ENCODE measurements at regions not wholly inside any gene's neighbourhood (a gene's known extent, or its start where the extent isn't known, plus 50 kb on each side); places are given as distances from the start of the nearest gene placed in this dataset.

DNA sequence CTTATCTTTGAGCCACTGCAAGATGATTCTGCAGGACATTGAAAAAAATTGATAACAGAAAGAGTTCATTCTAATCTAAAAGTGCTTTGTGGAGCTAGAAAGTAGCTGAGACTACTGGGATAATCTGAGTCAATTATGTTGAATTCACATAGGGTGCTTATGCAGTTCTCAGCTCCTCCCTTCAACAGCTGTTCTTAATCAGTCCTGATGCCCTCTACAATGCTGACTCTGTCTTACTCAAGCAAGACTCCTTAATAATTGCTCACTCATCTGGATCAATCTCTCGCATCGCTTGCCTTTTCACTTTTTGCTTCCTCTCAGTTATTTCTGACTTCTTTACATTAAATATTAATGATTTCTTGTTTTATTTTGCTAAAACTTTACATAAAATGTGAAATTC is 182.1 kb downstream of the PCDH17 start:
- TF ChIP-seq POLR2AphosphoS5 (IDR thresholded peaks at IDR 0.05; ENCODE audit: low read depth, low read length), result no peak
- TF ChIP-seq POLR2A (IDR thresholded peaks at IDR 0.05; ENCODE audit: low read depth, low read length), result no peak
- no peak for TF ChIP-seq TAF1 (IDR thresholded peaks at IDR 0.05; ENCODE audit: low read depth, low read length)
- TF ChIP-seq SPI1 (IDR thresholded peaks at IDR 0.05; ENCODE audit: low read depth, low read length), result no peak

All from GM12891 (cell line).